Karpas-422 (cell line): ENCODE measurements at regions not wholly inside any gene's neighbourhood (a gene's known extent, or its start where the extent isn't known, plus 50 kb on each side); places are given as distances from the start of the nearest gene placed in this dataset.

Source experiments
- DNase-seq: peaks from one replicate; pipeline ENCODE4 v3.0.0-alpha.2; 2015
- H2AFZ ChIP-seq: fragments of 200-600 bp; sonication (generic); 2 replicates; pipeline ENCODE4 v1.6.1; 2014; ENCODE audit warnings: antibody characterized with exemption, low read length, mixed read lengths
- H3K27ac ChIP-seq: fragments of 200-600 bp; sonication (generic); 2 replicates; pipeline ENCODE4 v1.5.1; 2014; ENCODE audit warnings: mild to moderate bottlenecking, low read length, moderate library complexity
- H3K27me3 ChIP-seq: fragments of 200-600 bp; sonication (generic); 2 replicates; pipeline ENCODE4 v1.6.1; 2014; ENCODE audit warnings: low read length, mixed read lengths
- H3K36me3 ChIP-seq: fragments of 200-600 bp; sonication (generic); 2 replicates; pipeline ENCODE4 v1.6.1; 2014; ENCODE audit warnings: low read length, mixed read lengths; ENCODE audit not compliant: insufficient read depth
- H3K4me1 ChIP-seq: fragments of 200-600 bp; sonication (generic); 2 replicates; pipeline ENCODE4 v1.6.1; 2014; ENCODE audit warnings: mild to moderate bottlenecking, low read length, mixed read lengths
- H3K4me2 ChIP-seq: fragments of 200-600 bp; sonication (generic); 2 replicates; pipeline ENCODE4 v1.6.1; 2014; ENCODE audit warnings: low read length, low read depth, mild to moderate bottlenecking; ENCODE audit not compliant: poor library complexity, severe bottlenecking
- H3K4me3 ChIP-seq: fragments of 200-600 bp; sonication (generic); 2 replicates; pipeline ENCODE4 v1.5.1; 2014; ENCODE audit warnings: mild to moderate bottlenecking, antibody characterized with exemption, low read length, mixed read lengths
- H3K79me2 ChIP-seq: fragments of 200-600 bp; sonication (generic); 2 replicates; pipeline ENCODE4 v1.6.1; 2014; ENCODE audit warnings: mild to moderate bottlenecking, low read length, mixed read lengths
- H3K9ac ChIP-seq: fragments of 200-600 bp; sonication (generic); 2 replicates; pipeline ENCODE4 v1.6.0; 2014; ENCODE audit warnings: low read length
- H3K9me2 ChIP-seq: fragments of 200-600 bp; sonication (generic), shearing (Covaris generic); replicated peaks from 2 replicates; pipeline ENCODE4 v1.6.0; 2014; ENCODE audit warnings: mild to moderate bottlenecking, low read length, moderate library complexity; ENCODE audit not compliant: insufficient read depth
- H3K9me3 ChIP-seq: fragments of 300-700, 200-600 bp; sonication (generic); 2 replicates; pipeline ENCODE4 v1.6.1; 2014; ENCODE audit warnings: low read length, mixed read lengths
- H4K20me1 ChIP-seq: fragments of 200-600 bp; sonication (generic); 2 replicates; pipeline ENCODE4 v1.6.1; 2014; ENCODE audit warnings: mild to moderate bottlenecking, antibody characterized with exemption, low read length, low read depth; ENCODE audit not compliant: insufficient read depth

DNA sequence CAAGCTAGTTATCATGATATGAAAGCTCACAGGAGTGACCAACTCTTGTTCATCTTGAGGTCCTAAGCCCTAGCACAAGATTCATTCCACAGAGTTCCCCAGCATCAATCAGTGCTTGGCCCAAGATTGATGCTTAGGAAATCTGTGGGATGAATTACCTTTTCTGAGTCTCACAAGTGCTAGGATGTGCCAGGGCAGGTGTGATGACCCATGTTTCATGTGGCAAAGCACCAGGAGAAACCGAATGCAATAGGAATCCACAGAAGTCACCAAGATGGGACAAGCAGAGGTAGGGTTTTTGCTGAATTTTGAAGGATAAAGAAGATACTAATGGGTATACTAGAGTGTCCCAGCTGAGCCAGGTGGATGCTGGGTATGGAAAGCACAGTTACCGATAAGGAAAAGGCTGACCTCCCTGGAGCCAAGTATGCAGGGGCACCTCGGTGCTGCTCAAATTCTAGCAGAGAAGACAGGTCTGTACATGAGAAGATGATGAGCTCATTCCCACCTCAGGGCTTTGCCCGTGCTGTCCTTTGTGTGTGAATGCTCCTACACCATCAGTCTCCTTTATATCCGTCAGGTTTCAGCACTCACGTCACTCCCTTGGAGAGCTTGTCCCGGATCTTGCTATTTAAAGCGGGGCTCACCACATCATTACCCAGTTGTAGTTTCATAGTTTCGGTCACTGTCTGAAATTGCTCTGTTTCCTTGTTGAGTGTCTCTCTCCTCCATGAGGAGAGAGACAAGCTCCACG, 168.9 kb upstream of the TSC22D1 start:
- Histone ChIP-seq H3K27me3 (no peaks in the 10 kb centered on the region), H3K79me2 (no peaks in the 10 kb centered on the region), H3K9me2 (no peaks in the 10 kb centered on the region), H3K9ac (no peak overlapping the region), H3K4me3 (no peak overlapping the region), H3K4me2 (no peak overlapping the region), H4K20me1 (no peaks in the 10 kb centered on the region), H2AFZ (no peak overlapping the region), H3K4me1 (no peaks in the 10 kb centered on the region), H3K9me3 (no peaks in the 10 kb centered on the region), H3K36me3 (no peaks in the 10 kb centered on the region), H3K27ac (no peak overlapping the region)
- no peak for DNase-seq

DNA sequence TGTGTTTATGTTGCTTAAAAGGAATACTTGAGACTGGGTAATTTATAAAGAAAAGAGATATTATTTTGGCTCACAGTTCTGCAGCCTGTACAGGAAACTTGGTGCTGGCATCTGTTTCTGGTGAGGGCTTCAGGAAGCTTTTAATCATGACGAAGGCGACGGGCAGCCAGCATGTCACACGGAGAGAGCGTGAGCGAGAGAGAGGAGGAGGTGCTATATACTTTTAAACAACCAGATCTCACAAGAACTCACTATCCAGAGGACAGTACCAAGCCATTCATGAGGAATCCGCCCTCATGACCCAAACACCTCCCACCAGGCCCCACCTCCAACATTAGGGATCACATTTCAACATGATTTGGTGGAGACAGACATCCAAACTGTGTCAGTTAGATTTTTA, 163.4 kb upstream of the TSC22D1 start:
- Histone ChIP-seq H3K9me3 (no peaks in the 10 kb centered on the region), H4K20me1 (no peaks in the 10 kb centered on the region), H3K9ac (no peak overlapping the region), H3K4me2 (no peak overlapping the region), H2AFZ (no peak overlapping the region), H3K4me3 (no peak overlapping the region), H3K36me3 (no peaks in the 10 kb centered on the region), H3K27me3 (no peaks in the 10 kb centered on the region), H3K27ac (no peak overlapping the region), H3K79me2 (no peaks in the 10 kb centered on the region), H3K4me1 (no peaks in the 10 kb centered on the region), H3K9me2 (no peaks in the 10 kb centered on the region)
- no peak for DNase-seq

DNA sequence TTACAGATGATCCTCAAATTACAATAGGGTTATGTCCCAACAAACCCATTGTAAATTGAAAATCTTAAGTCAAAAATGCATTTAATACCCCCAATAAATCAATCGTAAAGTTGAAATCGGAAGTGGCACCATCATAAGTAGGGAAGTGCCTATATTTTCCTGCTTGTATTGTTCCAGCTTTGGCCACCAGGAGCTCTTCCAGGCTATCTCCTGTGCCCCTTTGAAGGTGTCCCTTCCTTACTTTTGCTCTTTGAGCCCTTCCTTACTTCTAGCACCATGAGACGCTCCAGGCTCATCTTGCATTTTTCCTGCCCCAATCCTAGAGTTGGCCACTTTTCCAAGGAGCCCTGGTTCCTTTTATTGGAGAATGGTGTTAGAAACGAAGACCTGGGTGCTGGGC, 163.0 kb upstream of the TSC22D1 start:
- H3K36me3 ChIP-seq: no peaks in the 10 kb centered on the region
- no peak overlapping the region for H2AFZ ChIP-seq
- no peaks in the 10 kb centered on the region for H3K9me2 ChIP-seq
- no peak overlapping the region for H3K9ac ChIP-seq
- H4K20me1 ChIP-seq: no peaks in the 10 kb centered on the region
- H3K9me3 ChIP-seq: no peaks in the 10 kb centered on the region
- no peak overlapping the region for H3K4me3 ChIP-seq
- DNase-seq: no peak
- no peak overlapping the region for H3K4me2 ChIP-seq
- no peaks in the 10 kb centered on the region for H3K79me2 ChIP-seq
- H3K27me3 ChIP-seq: no peaks in the 10 kb centered on the region
- no peaks in the 10 kb centered on the region for H3K4me1 ChIP-seq
- H3K27ac ChIP-seq: no peak overlapping the region

- H3K27ac ChIP-seq: no peak overlapping the region
- H3K9me3 ChIP-seq: no peaks in the 10 kb centered on the region
- H3K4me2 ChIP-seq: no peak overlapping the region
- no peaks in the 10 kb centered on the region for H3K4me1 ChIP-seq
- H3K27me3 ChIP-seq: no peaks in the 10 kb centered on the region
- no peaks in the 10 kb centered on the region for H4K20me1 ChIP-seq
- no peak overlapping the region for H2AFZ ChIP-seq
- no peak overlapping the region for H3K4me3 ChIP-seq
- no peaks in the 10 kb centered on the region for H3K9me2 ChIP-seq
- H3K9ac ChIP-seq: no peak overlapping the region
- H3K36me3 ChIP-seq: no peaks in the 10 kb centered on the region
- DNase-seq: no peak
- no peaks in the 10 kb centered on the region for H3K79me2 ChIP-seq
Measured at GRCh38 chr13:44738463-44738862, 162.3 kb upstream of the TSC22D1 start.

- no peaks in the 10 kb centered on the region for H3K9me2 ChIP-seq
- H3K4me1 ChIP-seq: no peaks in the 10 kb centered on the region
- no peak overlapping the region for H3K9ac ChIP-seq
- no peaks in the 10 kb centered on the region for H3K27me3 ChIP-seq
- H2AFZ ChIP-seq: no peak overlapping the region
- H3K27ac ChIP-seq: no peak overlapping the region
- no peak overlapping the region for H3K4me2 ChIP-seq
- H3K36me3 ChIP-seq: no peaks in the 10 kb centered on the region
- no peaks in the 10 kb centered on the region for H3K79me2 ChIP-seq
- no peak for DNase-seq
- no peaks in the 10 kb centered on the region for H4K20me1 ChIP-seq
- no peaks in the 10 kb centered on the region for H3K9me3 ChIP-seq
- H3K4me3 ChIP-seq: no peak overlapping the region
Measured at GRCh38 chr13:44735806-44736205, 159.7 kb upstream of the TSC22D1 start.

GRCh38 chr13:44734201-44734707, 158.1 kb upstream of the TSC22D1 start:
- no peaks in the 10 kb centered on the region for H3K4me1 ChIP-seq
- H3K4me3 ChIP-seq: no peak overlapping the region
- H3K36me3 ChIP-seq: no peaks in the 10 kb centered on the region
- H3K9me3 ChIP-seq: no peaks in the 10 kb centered on the region
- no peak overlapping the region for H3K9ac ChIP-seq
- H3K9me2 ChIP-seq: no peaks in the 10 kb centered on the region
- H3K79me2 ChIP-seq: no peaks in the 10 kb centered on the region
- H2AFZ ChIP-seq: no peak overlapping the region
- no peak for DNase-seq
- H3K27me3 ChIP-seq: no peaks in the 10 kb centered on the region
- no peak overlapping the region for H3K4me2 ChIP-seq
- no peaks in the 10 kb centered on the region for H4K20me1 ChIP-seq
- no peak overlapping the region for H3K27ac ChIP-seq

DNA sequence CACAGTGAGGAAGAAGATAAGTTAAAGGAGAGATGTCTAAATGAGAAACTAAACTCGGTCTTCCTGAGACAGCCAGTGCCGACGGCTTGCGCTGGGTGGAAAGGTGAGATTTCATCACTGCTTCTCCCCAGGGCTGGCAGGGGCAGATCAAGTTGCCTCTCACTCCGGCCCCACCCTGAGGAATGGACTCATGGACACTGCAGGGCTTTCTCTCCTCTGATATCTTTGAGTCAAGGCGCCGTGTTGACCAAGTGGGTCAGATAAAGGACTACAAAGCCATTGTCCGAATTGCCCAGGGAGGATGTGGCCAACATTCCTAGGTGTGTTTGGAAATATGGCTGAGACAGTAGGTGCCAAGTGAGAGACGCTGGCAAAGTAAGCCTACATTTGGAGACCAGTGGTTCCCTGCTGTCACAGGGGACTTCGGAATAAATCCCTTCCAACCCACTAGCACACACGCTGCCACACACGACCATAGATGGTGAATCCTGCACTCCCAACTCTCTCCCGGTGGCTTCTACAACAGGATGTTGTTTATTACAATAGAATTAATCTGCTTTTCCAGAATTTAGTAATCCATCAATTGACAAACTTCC, 156.5 kb upstream of the TSC22D1 start:
- no peak overlapping the region for H2AFZ ChIP-seq

GRCh38 chr13:44730851-44731250, 154.7 kb upstream of the TSC22D1 start:
- no peaks in the 10 kb centered on the region for H3K79me2 ChIP-seq
- H2AFZ ChIP-seq: no peak overlapping the region
- H3K27ac ChIP-seq: no peak overlapping the region
- H3K4me2 ChIP-seq: no peak overlapping the region
- no peaks in the 10 kb centered on the region for H3K9me2 ChIP-seq
- no peak overlapping the region for H3K4me3 ChIP-seq
- DNase-seq: no peak
- no peaks in the 10 kb centered on the region for H3K36me3 ChIP-seq
- H3K4me1 ChIP-seq: no peaks in the 10 kb centered on the region
- H3K9me3 ChIP-seq: no peaks in the 10 kb centered on the region
- no peak overlapping the region for H3K9ac ChIP-seq
- H3K27me3 ChIP-seq: no peaks in the 10 kb centered on the region
- H4K20me1 ChIP-seq: no peaks in the 10 kb centered on the region

More for the DNA sequence above, 156.5 kb upstream of the TSC22D1 start:
- no peaks in the 10 kb centered on the region for H4K20me1 ChIP-seq
- no peaks in the 10 kb centered on the region for H3K9me3 ChIP-seq
- H3K4me2 ChIP-seq: no peak overlapping the region
- no peak overlapping the region for H3K4me3 ChIP-seq
- DNase-seq: no peak
- H3K27me3 ChIP-seq: no peaks in the 10 kb centered on the region
- H3K36me3 ChIP-seq: no peaks in the 10 kb centered on the region
- H3K4me1 ChIP-seq: no peaks in the 10 kb centered on the region
- H3K9me2 ChIP-seq: no peaks in the 10 kb centered on the region
- no peaks in the 10 kb centered on the region for H3K79me2 ChIP-seq
- H3K9ac ChIP-seq: no peak overlapping the region
- no peak overlapping the region for H3K27ac ChIP-seq
